ENCODE measurements at regions not wholly inside any gene's neighbourhood (a gene's known extent, or its start where the extent isn't known, plus 50 kb on each side); places are given as distances from the start of the nearest gene placed in this dataset.

GRCh38 chr10:78327778-78328591, 294.3 kb downstream of the RPS24 start:
- H3K27ac ChIP-seq (ENCODE audit: low read depth in 2 of 2, low read length in 1 of 2): no peak overlapping the region
- no peaks in the 10 kb centered on the region for H3K27me3 ChIP-seq (ENCODE audit: insufficient read depth)
- ChIA-PET CTCF (no interaction called here), POLR2A (no interaction called here)
- no peaks in the 10 kb centered on the region for H3K9me2 ChIP-seq
- WGBS (ENCODE audit: low lambda C conversion rate): 43% methylated on average over 2 of the region's 4 CpGs
- H2AFZ ChIP-seq (ENCODE audit: low read depth): no peak overlapping the region
- no peaks in the 10 kb centered on the region for H3K36me3 ChIP-seq (replicated peaks in 1 of 2; ENCODE audit: control insufficient read depth in 1 of 2, insufficient read depth in 2 of 2, low read length in 1 of 2)
- H3K9ac ChIP-seq: no peak overlapping the region
- no peaks in the 10 kb centered on the region for H3K79me2 ChIP-seq (ENCODE audit: insufficient read depth)
- no peak overlapping the region for H3K4me2 ChIP-seq
- H3K9me3 ChIP-seq: peaks cover 12% of the 10 kb centered on the region
- no peak for TF ChIP-seq RXRA (IDR thresholded peaks at IDR 0.05; ENCODE audit: borderline replicate concordance, low read depth)
- no peak for DNase-seq
- peaks cover 4% of the 10 kb centered on the region for H3F3A ChIP-seq (replicated peaks; ENCODE audit: insufficient read depth)
- peaks cover 12% of the 10 kb centered on the region in 2 experiments; a peak in 3 of 4 replicates for H3K4me1 ChIP-seq (ENCODE audit: control insufficient read depth in 1 of 2, insufficient read depth in 2 of 2, low read depth in 1 of 2, low read length in 1 of 2)
- no peaks in the 10 kb centered on the region for H4K20me1 ChIP-seq (ENCODE audit: insufficient read depth)
- no peak overlapping the region for H3K4me3 ChIP-seq (ENCODE audit: low read depth in 2 of 2, low read length in 1 of 2)

GRCh38 chr10:78328592-78329404, 295.1 kb downstream of the RPS24 start:
- no peak overlapping the region for H3K4me2 ChIP-seq
- no peak for DNase-seq
- CTCF ChIA-PET: no interaction called here
- no peaks in the 10 kb centered on the region for H3K36me3 ChIP-seq (replicated peaks in 1 of 2; ENCODE audit: control insufficient read depth in 1 of 2, insufficient read depth in 2 of 2, low read length in 1 of 2)
- H3K9me3 ChIP-seq: peaks cover 12% of the 10 kb centered on the region
- no peak overlapping the region for H3K9ac ChIP-seq
- H3K4me1 ChIP-seq (ENCODE audit: control insufficient read depth in 1 of 2, insufficient read depth in 2 of 2, low read depth in 1 of 2, low read length in 1 of 2): peaks cover 12% of the 10 kb centered on the region in 2 experiments; a peak in 3 of 4 replicates
- TF ChIP-seq NRF1 (IDR thresholded peaks at IDR 0.05; ENCODE audit: low read depth, low read length) (no peak), POLR2AphosphoS5 (IDR thresholded peaks at IDR 0.05; ENCODE audit: low read depth, low read length) (no peak), FOXJ3 (CRISPR knock-in tag; IDR thresholded peaks at IDR 0.05) (no peak)
- TF ChIP-seq, protein P1, sequence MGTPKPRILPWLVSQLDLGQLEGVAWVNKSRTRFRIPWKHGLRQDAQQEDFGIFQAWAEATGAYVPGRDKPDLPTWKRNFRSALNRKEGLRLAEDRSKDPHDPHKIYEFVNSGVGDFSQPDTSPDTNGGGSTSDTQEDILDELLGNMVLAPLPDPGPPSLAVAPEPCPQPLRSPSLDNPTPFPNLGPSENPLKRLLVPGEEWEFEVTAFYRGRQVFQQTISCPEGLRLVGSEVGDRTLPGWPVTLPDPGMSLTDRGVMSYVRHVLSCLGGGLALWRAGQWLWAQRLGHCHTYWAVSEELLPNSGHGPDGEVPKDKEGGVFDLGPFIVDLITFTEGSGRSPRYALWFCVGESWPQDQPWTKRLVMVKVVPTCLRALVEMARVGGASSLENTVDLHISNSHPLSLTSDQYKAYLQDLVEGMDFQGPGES (IDR thresholded peaks at IDR 0.05; ENCODE audit: low read depth, low read length): no peak
- POLR2A ChIA-PET: no interaction called here
- no peaks in the 10 kb centered on the region for H3K27me3 ChIP-seq (ENCODE audit: insufficient read depth)
- H3K4me3 ChIP-seq (ENCODE audit: low read depth in 2 of 2, low read length in 1 of 2): no peak overlapping the region
- no peak overlapping the region for H2AFZ ChIP-seq (ENCODE audit: low read depth)
- no peaks in the 10 kb centered on the region for H3K9me2 ChIP-seq
- no peaks in the 10 kb centered on the region for H4K20me1 ChIP-seq (ENCODE audit: insufficient read depth)
- WGBS (ENCODE audit: low lambda C conversion rate): 67% methylated on average over 7 of the region's 10 CpGs
- no peak overlapping the region for H3K27ac ChIP-seq (ENCODE audit: low read depth in 2 of 2, low read length in 1 of 2)
- no peaks in the 10 kb centered on the region for H3K79me2 ChIP-seq (ENCODE audit: insufficient read depth)
- H3F3A ChIP-seq (replicated peaks; ENCODE audit: insufficient read depth): peaks cover 4% of the 10 kb centered on the region

DNA sequence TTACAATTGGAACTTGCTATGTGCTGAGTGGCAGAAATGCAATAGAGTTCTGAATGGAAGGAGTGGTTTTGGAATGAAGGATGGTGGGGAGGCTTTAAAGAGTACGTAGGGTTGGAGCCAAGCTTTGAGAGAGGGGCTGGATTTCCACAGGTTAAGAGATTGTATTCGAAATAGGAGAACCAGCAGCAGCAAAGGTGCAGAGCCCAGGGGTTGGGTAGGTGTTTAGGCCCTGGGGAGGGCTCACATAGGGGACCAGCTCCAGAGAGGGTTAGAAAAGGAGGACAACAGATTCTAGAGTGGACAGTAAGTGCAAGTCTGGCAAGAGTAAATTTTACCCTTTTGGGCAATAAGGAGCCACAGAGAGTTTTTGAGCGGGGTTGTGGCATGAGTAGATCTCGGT, 297.2 kb downstream of the RPS24 start:
- H3K9ac ChIP-seq: no peak overlapping the region
- H3K36me3 ChIP-seq (replicated peaks in 1 of 2; ENCODE audit: control insufficient read depth in 1 of 2, insufficient read depth in 2 of 2, low read length in 1 of 2): no peaks in the 10 kb centered on the region
- no peaks in the 10 kb centered on the region for H3K27me3 ChIP-seq (ENCODE audit: insufficient read depth)
- peaks cover 11% of the 10 kb centered on the region for H3K9me3 ChIP-seq
- H2AFZ ChIP-seq (ENCODE audit: low read depth): no peak overlapping the region
- H3K79me2 ChIP-seq (ENCODE audit: insufficient read depth): no peaks in the 10 kb centered on the region
- TF ChIP-seq SIN3A (IDR thresholded peaks at IDR 0.05; ENCODE audit: borderline replicate concordance, low read depth, low read length) (no peak), FOXM1 (IDR thresholded peaks at IDR 0.05; ENCODE audit: low read depth) (no peak), RXRA (IDR thresholded peaks at IDR 0.05; ENCODE audit: borderline replicate concordance, low read depth) (no peak), EP300 (IDR thresholded peaks at IDR 0.05; ENCODE audit: borderline replicate concordance in 1 of 2, low read depth in 1 of 2, low read length in 1 of 2) (no peak), NRF1 (IDR thresholded peaks at IDR 0.05; ENCODE audit: low read depth, low read length) (no peak), TAF1 (IDR thresholded peaks at IDR 0.05; ENCODE audit: borderline replicate concordance, low read depth, low read length) (no peak), FOSL2 (IDR thresholded peaks at IDR 0.05; ENCODE audit: borderline replicate concordance, low read depth) (no peak)
- TF ChIP-seq, protein P1 (IDR thresholded peaks at IDR 0.05; ENCODE audit: low read depth, low read length): no peak
- TF ChIP-seq, protein P2, sequence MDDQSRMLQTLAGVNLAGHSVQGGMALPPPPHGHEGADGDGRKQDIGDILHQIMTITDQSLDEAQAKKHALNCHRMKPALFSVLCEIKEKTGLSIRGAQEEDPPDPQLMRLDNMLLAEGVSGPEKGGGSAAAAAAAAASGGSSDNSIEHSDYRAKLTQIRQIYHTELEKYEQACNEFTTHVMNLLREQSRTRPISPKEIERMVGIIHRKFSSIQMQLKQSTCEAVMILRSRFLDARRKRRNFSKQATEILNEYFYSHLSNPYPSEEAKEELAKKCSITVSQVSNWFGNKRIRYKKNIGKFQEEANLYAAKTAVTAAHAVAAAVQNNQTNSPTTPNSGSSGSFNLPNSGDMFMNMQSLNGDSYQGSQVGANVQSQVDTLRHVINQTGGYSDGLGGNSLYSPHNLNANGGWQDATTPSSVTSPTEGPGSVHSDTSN (IDR thresholded peaks at IDR 0.05): no peak
- H3K4me2 ChIP-seq: no peak overlapping the region
- DNase-seq: no peak
- peaks cover 19% of the 10 kb centered on the region for H3F3A ChIP-seq (replicated peaks; ENCODE audit: insufficient read depth)
- WGBS (ENCODE audit: low lambda C conversion rate): 85% methylated on average over 4 of the region's 4 CpGs
- ChIA-PET CTCF (interaction anchor here (0.8 kb wide), 1 partner anchor 21 kb away, joined by 3 read pairs; no protein-coding TSS in a partner anchor), POLR2A (no interaction called here)
- peak overlapping the region in 1 of 2 experiments; percentile 57; a peak in 1 of 4 replicates for H3K27ac ChIP-seq (ENCODE audit: low read depth in 2 of 2, low read length in 1 of 2)
- no peak overlapping the region for H3K4me3 ChIP-seq (ENCODE audit: low read depth in 2 of 2, low read length in 1 of 2)
- no peaks in the 10 kb centered on the region for H3K9me2 ChIP-seq
- no peaks in the 10 kb centered on the region for H4K20me1 ChIP-seq (ENCODE audit: insufficient read depth)
- H3K4me1 ChIP-seq (ENCODE audit: control insufficient read depth in 1 of 2, insufficient read depth in 2 of 2, low read depth in 1 of 2, low read length in 1 of 2): peaks cover 17 to 18% of the 10 kb centered on the region in 2 experiments; a peak in 3 of 4 replicates
